NB4 (cell line): ENCODE measurements at regions not wholly inside any gene's neighbourhood (a gene's known extent, or its start where the extent isn't known, plus 50 kb on each side); places are given as distances from the start of the nearest gene placed in this dataset.

Experiments
- DNase-seq: peaks from one replicate; pipeline ENCODE4 v3.0.0; 2010; ENCODE audit warnings: low read depth
- H3K4me3 ChIP-seq: one replicate; pipeline ENCODE4 v1.5.1; 2011; ENCODE audit warnings: mild to moderate bottlenecking, low read depth, low read length, moderate library complexity
- MYC ChIP-seq: IDR thresholded peaks from 2 replicates; pipeline ENCODE4 v1.6.1; 2011; ENCODE audit warnings: low read depth, low read length
- POLR2A ChIP-seq: IDR thresholded peaks from 2 replicates; pipeline ENCODE4 v1.6.1; 2011; ENCODE audit warnings: mild to moderate bottlenecking; ENCODE audit not compliant: insufficient read length; ENCODE audit errors: extremely low read depth
- TF ChIP-seq, protein P1 (sequence below): IDR thresholded peaks from 2 replicates; pipeline ENCODE4 v1.6.1; 2011; ENCODE audit warnings: low read depth, low read length
- TF ChIP-seq, protein P2 (sequence below): IDR thresholded peaks from one replicate; pipeline ENCODE4 v1.5.1; 2012; ENCODE audit warnings: low read depth, low read length

DNA sequence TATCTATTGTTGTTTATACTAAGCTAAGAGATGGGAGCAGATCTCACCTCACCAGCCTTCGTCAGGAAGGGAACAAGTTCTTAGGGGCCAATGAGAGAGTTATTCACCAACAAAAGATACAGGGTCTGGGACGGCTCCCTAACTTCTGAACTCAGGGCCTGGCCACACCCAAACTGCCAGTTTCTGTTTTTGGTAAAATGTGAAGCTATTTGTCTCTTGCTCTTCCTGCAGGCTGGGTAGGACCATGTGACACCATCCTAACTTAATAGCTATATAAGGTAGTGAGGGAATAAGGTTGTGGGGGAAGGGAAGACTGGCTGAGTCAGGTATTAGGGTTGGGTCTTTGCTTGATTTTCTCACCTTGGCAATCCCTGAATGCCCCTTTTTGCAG is 480.5 kb downstream of the KDM4C start:
- no peak for DNase-seq
- H3K4me3 ChIP-seq, result no peak overlapping the region
- TF ChIP-seq MYC (no peak), POLR2A (no peak)
- TF ChIP-seq, protein P1, sequence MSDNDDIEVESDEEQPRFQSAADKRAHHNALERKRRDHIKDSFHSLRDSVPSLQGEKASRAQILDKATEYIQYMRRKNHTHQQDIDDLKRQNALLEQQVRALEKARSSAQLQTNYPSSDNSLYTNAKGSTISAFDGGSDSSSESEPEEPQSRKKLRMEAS, result no peak
- TF ChIP-seq, protein P2, sequence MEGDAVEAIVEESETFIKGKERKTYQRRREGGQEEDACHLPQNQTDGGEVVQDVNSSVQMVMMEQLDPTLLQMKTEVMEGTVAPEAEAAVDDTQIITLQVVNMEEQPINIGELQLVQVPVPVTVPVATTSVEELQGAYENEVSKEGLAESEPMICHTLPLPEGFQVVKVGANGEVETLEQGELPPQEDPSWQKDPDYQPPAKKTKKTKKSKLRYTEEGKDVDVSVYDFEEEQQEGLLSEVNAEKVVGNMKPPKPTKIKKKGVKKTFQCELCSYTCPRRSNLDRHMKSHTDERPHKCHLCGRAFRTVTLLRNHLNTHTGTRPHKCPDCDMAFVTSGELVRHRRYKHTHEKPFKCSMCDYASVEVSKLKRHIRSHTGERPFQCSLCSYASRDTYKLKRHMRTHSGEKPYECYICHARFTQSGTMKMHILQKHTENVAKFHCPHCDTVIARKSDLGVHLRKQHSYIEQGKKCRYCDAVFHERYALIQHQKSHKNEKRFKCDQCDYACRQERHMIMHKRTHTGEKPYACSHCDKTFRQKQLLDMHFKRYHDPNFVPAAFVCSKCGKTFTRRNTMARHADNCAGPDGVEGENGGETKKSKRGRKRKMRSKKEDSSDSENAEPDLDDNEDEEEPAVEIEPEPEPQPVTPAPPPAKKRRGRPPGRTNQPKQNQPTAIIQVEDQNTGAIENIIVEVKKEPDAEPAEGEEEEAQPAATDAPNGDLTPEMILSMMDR, result no peak

DNA sequence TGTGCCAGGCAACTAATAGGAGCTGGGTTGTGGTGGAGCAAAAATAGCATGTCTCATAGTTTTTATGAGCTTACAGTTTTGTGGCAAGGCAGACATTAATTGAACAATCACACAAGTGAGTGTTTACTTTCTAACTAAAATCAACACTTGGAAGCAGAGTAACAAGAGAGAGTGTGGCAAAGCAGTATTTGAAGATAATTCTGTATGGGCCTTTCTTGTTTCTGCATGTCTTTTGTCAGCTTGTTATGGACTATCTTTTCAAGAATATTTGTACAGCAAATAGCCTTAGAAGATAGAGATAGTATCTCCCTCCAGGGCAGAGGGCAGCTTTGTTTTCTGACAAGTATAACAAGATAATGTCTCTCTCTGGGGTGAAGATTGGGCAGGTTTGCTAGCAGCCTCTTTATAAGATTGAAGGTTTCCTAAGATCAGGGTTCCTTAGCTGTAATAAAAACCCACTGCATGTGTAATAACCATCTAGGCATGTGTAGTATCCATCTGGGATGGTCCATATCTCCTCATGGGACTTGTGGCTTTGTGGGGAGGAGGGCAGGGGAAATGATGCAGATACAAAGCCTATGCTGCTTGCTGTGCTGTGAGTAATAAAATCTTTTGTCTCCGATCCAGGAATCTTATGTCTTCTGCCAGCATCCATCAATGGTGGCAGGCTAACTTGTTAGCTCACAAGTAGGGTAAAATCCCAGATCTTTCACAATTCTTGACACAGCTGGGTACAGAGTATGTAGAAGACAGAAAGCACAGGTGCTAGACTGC is 479.9 kb downstream of the KDM4C start:
- TF ChIP-seq POLR2A (no peak), MYC (no peak)
- TF ChIP-seq, protein P1, result no peak
- TF ChIP-seq, protein P2, result no peak
- DNase-seq, result peak; percentile 35
- no peak overlapping the region for H3K4me3 ChIP-seq

DNA sequence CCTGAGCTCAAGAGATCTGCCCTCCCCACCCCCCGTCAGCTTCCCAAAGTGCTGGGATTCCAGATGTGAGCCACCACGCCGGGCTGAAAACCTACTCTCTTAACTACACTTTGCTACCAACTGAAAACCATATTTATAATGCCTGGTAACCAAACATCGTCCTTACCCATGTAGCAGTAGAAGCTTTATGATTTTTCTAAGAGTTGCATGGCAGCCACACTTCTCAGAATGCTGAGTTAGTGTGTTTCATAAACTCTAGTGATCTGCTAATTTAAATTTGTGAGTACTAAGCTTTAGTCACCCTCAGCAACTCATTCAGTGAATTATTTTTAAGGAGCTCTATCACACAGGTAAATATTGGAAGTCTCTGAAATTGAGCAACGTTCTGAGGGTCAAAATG is 478.4 kb downstream of the KDM4C start:
- DNase-seq, result no peak
- H3K4me3 ChIP-seq, result no peak overlapping the region

DNA sequence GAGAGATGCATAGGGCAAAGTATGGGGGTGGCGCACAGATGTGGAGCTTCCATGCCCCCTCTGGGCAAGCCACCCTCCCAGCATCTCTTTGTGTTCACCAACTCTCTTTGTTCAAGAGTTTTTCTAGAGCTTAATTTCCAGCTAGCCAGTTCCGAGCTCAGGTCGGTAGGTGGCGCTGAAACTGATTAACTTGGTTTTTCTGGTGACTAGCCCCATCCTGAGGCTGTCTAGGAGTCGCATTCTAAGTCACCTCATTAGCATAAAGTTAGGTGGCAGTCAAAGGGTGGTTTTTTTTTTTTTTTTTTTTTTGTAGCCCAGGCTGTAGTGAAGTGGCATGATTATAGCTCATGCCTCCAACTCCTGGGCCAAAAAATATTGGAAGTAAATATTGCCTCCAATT is 476.4 kb downstream of the KDM4C start:
- DNase-seq, result peak; percentile 84
- no peak overlapping the region for H3K4me3 ChIP-seq
- no peak for TF ChIP-seq POLR2A
- TF ChIP-seq, protein P1, result no peak
- TF ChIP-seq, protein P2, result peak; percentile 99
- TF ChIP-seq MYC, result no peak

More for the DNA sequence above, 478.4 kb downstream of the KDM4C start:
- TF ChIP-seq, protein P1, result no peak
- TF ChIP-seq, protein P2, result no peak
- no peak for TF ChIP-seq POLR2A
- TF ChIP-seq MYC, result no peak

DNA sequence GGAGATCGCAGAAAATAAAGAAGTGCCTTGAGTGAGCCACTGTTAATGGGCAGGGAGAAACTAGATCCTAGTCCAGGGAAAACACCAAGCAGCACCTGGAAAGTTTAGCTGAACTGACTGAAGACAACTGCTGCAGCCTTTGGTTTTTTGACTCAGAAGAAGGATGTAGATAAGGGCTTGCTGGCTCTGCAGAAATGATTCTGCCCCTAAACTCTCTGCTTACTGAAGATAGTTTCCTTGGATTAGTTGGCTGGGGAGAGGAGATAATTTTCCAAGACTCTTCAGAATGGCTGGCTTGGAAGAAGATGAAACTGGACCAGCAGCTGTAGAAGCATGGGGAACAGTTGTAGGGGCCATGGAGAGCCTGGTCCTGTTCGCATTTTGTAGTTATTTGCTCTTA is 471.8 kb downstream of the KDM4C start:
- no peak for DNase-seq
- TF ChIP-seq, protein P1, result no peak
- TF ChIP-seq, protein P2, result no peak
- TF ChIP-seq POLR2A (no peak), MYC (no peak)
- H3K4me3 ChIP-seq, result no peak overlapping the region
